ENCODE measurements at regions not wholly inside any gene's neighbourhood (a gene's known extent, or its start where the extent isn't known, plus 50 kb on each side); places are given as distances from the start of the nearest gene placed in this dataset.

- no peaks in the 10 kb centered on the region for H3K9me3 ChIP-seq
These were observed 130.1 kb downstream of the C9orf50 start for GRCh38 chr9:129490583-129491486.

GRCh38 chr9:129489838-129490582, 130.9 kb downstream of the C9orf50 start:
- intact Hi-C loops (cut with DNase I; ENCODE audit: low total_unique reads): loop anchor here (5.0 to 10.0 kb wide), 3 partner anchors 235 to 348 kb away; partner anchors contain the start of gene IER5L
- Histone ChIP-seq H3K4me3 (peak overlapping the region; percentile 53 to 64), H3K9me3 (no peaks in the 10 kb centered on the region), H3K27ac (peak overlapping the region; percentile 100), H3K4me1 (peaks cover 0 to 98% (median 84%) of the 10 kb centered on the region in 4 donors), H3K27me3 (no peaks in the 10 kb centered on the region), H3K36me3 (peaks cover 0 to 3% (median 0%) of the 10 kb centered on the region in 3 donors)
- TF ChIP-seq CTCF (IDR thresholded peaks at IDR 0.05): no peak
- peak; percentile 41 to 75 for DNase-seq

More at GRCh38 chr9:129490583-129491486, 130.1 kb downstream of the C9orf50 start:
- Histone ChIP-seq H3K36me3 (peaks cover 0 to 3% (median 0%) of the 10 kb centered on the region in 3 donors), H3K4me1 (peaks cover 0 to 98% (median 85%) of the 10 kb centered on the region in 4 donors), H3K4me3 (peak overlapping the region; percentile 53 to 64), H3K27ac (peak overlapping the region; percentile 100), H3K27me3 (no peaks in the 10 kb centered on the region)
- intact Hi-C loops (cut with DNase I; ENCODE audit: low total_unique reads): loop anchor here (5.0 kb wide), 1 partner anchor 314 kb away; the partner anchor contains the start of gene IER5L
- peak; percentile 52 to 76 for DNase-seq
- no peak for TF ChIP-seq CTCF (IDR thresholded peaks at IDR 0.05)

- no peak for TF ChIP-seq CTCF (IDR thresholded peaks at IDR 0.05)
- Histone ChIP-seq H3K9me3 (no peaks in the 10 kb centered on the region), H3K4me3 (peak overlapping the region; percentile 53 to 64), H3K27ac (peak overlapping the region; percentile 100), H3K27me3 (no peaks in the 10 kb centered on the region), H3K4me1 (peaks cover 0 to 97% (median 84%) of the 10 kb centered on the region in 4 donors), H3K36me3 (no peaks in the 10 kb centered on the region)
- peak; percentile 80 to 88 for DNase-seq
- intact Hi-C loops (cut with DNase I; ENCODE audit: low total_unique reads): loop anchor here (5.0 to 10.0 kb wide), 2 partner anchors 233 to 346 kb away; no protein-coding TSS in a partner anchor
These were observed 133.0 kb downstream of the C9orf50 start for GRCh38 chr9:129487658-129488483.

- Histone ChIP-seq H3K4me3 (peak overlapping the region in 1 of 2 donors; percentile 64), H3K9me3 (no peaks in the 10 kb centered on the region), H3K4me1 (peaks cover 0 to 93% (median 78%) of the 10 kb centered on the region in 4 donors), H3K27me3 (no peaks in the 10 kb centered on the region), H3K27ac (peak overlapping the region; percentile 100), H3K36me3 (no peaks in the 10 kb centered on the region)
- TF ChIP-seq CTCF (IDR thresholded peaks at IDR 0.05): no peak
- intact Hi-C loops (cut with DNase I; ENCODE audit: low total_unique reads): loop anchor here (5.0 to 10.0 kb wide), 2 partner anchors 232 to 345 kb away; no protein-coding TSS in a partner anchor
- DNase-seq: peak; percentile 97 to 99
These were observed 133.9 kb downstream of the C9orf50 start for GRCh38 chr9:129486756-129487657.

Measured in tibial artery (tissue), 4 donors.